Endothelial cell of umbilical vein (primary cell): ENCODE measurements at regions not wholly inside any gene's neighbourhood (a gene's known extent, or its start where the extent isn't known, plus 50 kb on each side); places are given as distances from the start of the nearest gene placed in this dataset.

Experiments used
- EZH2 ChIP-seq: IDR thresholded peaks from 2 replicates; pipeline ENCODE4 v1.6.1; 2012; ENCODE audit warnings: borderline replicate concordance, low read depth, mild to moderate bottlenecking, moderate library complexity, low read length, inconsistent platforms; ENCODE audit not compliant: severe bottlenecking
- POLR2A ChIP-seq: IDR thresholded peaks from 2 replicates; pipeline ENCODE4 v1.6.1; 2012; ENCODE audit warnings: low read depth, mild to moderate bottlenecking, control low read depth, low read length
- POLR2AphosphoS5 ChIP-seq: IDR thresholded peaks from 2 replicates; pipeline ENCODE4 v1.6.1; 2012; ENCODE audit warnings: low read depth, mild to moderate bottlenecking, control low read depth, low read length, moderate library complexity; ENCODE audit not compliant: insufficient read depth
- TF ChIP-seq, protein P1 (sequence below), 2 donors: IDR thresholded peaks; 1 replicate in 1 of 2; 2 replicates in 1 of 2; pipeline ENCODE4 v1.5.1; 2011; ENCODE audit warnings: low read length in 2 of 2, mild to moderate bottlenecking in 2 of 2, moderate library complexity in 2 of 2, control low read depth in 1 of 2, inconsistent platforms in 1 of 2, low read depth in 1 of 2; ENCODE audit not compliant: insufficient read depth in 1 of 2; ENCODE audit errors: extremely low read depth in 1 of 2
- TF ChIP-seq, protein P2 (sequence below): IDR thresholded peaks from 2 replicates; pipeline ENCODE4 v1.6.1; 2011; ENCODE audit not compliant: insufficient read depth, insufficient read length

DNA sequence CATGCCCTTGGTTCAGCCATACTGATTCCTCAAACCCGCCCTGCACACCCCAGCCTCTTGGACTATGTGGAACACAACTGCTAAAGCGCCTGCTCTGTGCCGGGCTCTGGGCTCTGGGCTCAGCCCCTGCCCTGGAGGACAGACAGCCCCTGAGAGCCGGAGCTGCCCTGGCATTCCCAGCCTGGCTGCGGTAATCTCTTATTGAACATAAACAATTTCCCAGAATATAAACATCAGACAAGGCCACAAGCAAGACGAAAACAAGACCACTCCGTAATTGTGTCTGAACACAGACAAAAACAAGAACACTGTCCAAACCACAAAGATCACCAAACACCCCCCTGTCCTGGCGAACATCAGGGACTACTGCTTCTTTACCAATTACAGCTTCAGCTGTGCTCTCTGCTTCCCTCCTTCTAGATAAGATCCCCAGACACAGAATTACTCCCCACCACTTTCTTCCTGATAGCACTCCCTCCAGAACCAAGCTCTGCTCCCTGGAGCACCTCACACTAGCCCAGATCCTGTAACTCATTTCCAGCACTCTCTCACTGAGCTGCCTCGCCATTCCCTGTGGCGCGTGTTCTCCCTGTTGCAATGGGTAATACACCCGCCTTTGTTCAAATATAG, 57.1 kb upstream of the TLE3 start:
- TF ChIP-seq, protein P1, sequence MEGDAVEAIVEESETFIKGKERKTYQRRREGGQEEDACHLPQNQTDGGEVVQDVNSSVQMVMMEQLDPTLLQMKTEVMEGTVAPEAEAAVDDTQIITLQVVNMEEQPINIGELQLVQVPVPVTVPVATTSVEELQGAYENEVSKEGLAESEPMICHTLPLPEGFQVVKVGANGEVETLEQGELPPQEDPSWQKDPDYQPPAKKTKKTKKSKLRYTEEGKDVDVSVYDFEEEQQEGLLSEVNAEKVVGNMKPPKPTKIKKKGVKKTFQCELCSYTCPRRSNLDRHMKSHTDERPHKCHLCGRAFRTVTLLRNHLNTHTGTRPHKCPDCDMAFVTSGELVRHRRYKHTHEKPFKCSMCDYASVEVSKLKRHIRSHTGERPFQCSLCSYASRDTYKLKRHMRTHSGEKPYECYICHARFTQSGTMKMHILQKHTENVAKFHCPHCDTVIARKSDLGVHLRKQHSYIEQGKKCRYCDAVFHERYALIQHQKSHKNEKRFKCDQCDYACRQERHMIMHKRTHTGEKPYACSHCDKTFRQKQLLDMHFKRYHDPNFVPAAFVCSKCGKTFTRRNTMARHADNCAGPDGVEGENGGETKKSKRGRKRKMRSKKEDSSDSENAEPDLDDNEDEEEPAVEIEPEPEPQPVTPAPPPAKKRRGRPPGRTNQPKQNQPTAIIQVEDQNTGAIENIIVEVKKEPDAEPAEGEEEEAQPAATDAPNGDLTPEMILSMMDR (IDR thresholded peaks at IDR 0.05; ENCODE audit: extremely low read depth in 1 of 2, insufficient read depth in 1 of 2, low read depth in 1 of 2, low read length in 2 of 2): no peak
- TF ChIP-seq POLR2A (no peak), EZH2 (no peak), POLR2AphosphoS5 (no peak)
- TF ChIP-seq, protein P2, sequence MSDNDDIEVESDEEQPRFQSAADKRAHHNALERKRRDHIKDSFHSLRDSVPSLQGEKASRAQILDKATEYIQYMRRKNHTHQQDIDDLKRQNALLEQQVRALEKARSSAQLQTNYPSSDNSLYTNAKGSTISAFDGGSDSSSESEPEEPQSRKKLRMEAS: no peak
